HG02759 (cell line): ENCODE measurements at regions not wholly inside any gene's neighbourhood (a gene's known extent, or its start where the extent isn't known, plus 50 kb on each side); places are given as distances from the start of the nearest gene placed in this dataset.

ENCODE experiments used
- ATAC-seq: cut with Tn5 transposase; IDR thresholded peaks from one replicate; pipeline ENCODE4 v1.9.1; 2021; ENCODE audit warnings: mild to moderate bottlenecking, moderate library complexity; ENCODE audit not compliant: unreplicated experiment

DNA sequence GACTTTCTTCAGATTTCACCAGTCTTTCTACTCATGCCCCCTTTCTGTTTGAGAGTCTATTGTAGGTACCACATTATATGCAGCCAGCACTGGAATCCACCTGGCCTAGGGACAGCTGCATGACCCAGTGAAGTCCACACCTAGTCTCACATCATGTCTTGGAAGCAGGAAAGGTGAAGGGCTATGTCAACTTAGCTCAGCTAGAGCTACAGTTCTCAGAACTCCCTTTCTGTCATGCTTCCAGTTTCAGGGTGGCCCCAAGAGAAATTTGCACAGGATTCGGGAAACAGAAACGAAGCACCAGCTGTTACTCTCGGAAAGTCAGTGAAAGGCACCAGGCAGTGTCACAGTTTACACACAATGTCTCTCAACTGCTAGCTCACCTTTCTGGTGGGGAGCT, 51.6 kb upstream of the NLRP1 start:
- no peak for ATAC-seq

DNA sequence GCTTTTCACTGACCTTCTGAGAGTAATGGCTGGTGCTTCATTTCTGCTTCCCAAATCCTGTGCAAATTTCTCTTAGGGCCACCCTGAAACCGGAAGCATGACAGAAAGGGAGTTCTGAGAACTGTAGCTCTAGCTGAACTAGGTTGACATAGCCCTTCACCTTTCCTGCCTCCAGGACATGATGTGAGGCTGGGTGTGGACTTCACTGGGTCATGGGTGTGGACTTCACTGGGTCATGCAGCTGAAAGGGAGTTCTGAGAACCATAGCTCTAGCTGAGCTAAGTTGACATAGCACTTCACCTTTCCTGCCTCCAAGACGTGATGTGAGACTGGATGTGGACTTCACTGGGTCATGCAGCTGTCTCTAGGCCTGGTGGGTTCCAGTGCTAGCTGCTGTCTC, 54.3 kb upstream of the NLRP1 start:
- ATAC-seq = no peak

DNA sequence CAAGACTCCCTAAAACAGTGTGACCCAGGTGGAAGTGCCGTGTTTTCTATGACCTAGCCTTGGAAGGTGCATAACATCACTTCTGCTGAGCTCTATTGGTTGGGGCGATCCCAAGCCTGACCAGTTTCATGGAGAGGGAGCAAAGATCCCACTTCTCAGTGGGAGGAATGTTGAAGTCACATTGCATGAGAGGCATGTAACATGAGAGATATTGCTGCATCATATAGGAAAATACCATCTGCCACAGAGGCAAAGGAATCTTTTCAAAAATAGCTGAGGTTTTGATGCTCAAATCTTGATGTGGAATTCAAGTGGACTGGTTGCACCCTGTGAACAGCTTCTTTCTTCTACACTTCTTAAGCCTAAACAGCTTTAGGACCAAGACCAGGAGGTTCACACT, 56.4 kb upstream of the NLRP1 start:
- ATAC-seq = no peak

GRCh38 chr17:5642752-5643151, 58.4 kb upstream of the NLRP1 start:
- ATAC-seq = no peak

DNA sequence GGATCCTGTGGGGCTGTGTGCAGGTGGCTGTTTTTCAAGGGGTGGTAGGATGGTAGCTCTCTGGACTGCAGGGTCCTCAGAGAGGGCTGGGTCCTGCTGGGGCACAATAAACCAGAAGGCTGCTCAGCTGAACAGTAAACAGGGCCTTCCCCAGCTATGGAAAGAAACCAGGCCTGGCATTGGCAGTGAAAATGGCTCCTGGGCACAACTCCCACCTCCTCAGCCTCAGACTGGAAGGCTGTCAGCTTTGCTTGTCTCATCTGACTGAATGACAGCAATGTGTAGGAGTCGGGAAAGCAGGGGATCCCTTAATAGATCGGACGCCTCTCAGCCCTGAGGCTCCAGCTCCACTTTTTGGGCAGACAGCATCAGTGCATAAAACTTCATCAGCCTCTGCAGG, 59.8 kb upstream of the NLRP1 start:
- no peak for ATAC-seq

DNA sequence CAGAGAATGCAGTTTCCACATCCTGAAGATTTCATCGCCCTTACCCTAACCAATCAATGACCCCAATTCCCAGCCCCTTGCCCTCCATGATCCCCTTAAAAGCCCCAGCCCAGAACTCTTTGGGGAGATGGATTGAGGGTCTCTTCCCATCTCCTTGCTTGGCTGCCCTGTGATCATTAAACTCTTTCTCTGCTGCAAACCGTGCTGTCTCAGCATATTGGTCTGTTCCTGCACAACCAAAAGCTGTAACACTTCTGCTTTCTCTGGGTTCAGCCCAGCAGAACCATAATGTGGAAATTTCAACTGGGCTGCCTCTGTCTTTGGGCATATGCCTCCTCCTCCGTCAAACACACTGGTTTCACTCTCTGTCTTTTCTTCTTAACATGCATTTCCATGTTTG, 67.0 kb upstream of the NLRP1 start:
- ATAC-seq = no peak

DNA sequence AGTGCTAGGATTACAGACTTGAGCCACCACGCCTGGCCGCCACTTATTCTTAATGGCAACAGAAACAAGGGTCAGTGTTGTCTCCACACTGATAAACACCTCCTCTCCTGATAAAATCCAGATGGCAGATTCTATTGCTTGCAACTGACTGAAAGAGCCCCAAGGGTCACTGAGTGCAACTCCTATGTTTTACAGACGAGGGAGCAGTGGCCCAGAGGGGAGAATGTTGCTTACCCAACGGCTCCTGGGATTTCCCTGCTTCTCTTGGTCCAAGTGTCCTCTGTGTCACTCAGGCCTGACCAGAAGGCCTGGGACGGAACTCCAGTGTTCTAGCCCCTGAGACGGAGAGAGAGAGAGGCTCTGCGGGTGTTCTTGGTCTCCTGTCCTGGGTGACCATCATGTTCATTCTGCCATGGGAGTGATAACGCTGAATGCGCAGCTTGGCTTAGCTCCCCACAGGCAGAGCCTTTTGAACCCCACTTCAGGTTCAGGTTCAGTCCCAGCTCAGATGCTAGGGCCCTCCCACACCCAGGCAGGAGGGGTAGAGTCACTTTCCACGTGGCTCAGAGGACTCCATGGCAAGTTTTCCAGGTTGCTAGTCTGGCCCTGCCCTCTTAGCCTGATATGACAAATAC, 77.3 kb upstream of the NLRP1 start:
- ATAC-seq = no peak

DNA sequence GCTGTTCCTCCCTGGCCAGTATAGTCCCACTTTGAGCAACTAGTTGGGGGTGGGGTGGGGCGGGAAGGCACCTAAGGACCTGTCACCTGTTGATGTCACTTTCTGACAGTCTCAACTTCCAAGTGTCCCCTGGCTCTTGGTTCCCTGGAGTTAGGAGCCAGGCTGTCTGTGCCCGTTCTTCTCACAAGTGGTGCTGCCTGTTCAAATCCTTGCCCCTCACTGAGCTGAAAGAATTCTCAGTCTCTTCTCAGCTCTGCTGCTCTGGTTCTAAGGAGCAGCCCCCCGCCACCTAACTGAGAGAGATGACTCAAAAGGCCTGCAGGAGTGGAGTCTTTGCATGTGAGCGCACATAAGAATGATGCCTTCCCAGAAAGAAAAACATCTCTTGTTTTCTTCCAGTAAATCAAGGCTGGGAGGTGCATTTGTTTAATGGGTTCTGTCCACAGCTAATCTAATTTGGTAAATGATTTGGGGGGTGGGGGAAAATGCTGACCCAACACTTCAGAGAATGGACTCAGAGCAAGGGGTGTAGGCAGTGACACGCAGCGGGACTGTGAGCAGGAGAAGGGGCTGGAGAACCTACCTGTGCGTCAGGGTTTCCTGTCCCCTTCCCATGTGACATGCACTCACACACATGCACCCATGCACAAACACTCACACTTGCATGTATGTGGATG, 78.2 kb upstream of the NLRP1 start:
- no peak for ATAC-seq

DNA sequence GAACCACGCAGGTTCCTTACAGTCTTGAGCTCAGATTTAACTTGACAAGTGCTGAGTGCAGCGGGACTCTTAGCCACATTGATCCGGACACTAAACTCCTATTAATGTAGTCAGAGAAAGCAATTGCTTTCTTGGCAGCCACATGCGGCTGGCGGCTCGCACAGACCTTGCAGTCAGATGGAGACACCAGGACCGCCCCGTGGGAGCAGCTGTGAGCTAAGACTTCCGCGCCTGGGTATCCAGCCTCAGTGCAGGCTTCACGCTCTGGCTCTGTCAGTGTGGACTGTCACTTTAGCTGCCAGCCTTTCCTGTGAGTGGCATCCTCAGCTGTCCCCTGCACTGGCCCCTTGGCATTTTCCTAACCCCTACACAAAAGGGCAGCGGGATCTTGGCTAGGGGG, 80.9 kb upstream of the NLRP1 start:
- no peak for ATAC-seq

GRCh38 chr17:5667871-5668270, 83.6 kb upstream of the NLRP1 start:
- ATAC-seq = no peak

GRCh38 chr17:5668557-5669138, 84.3 kb upstream of the NLRP1 start:
- ATAC-seq = no peak

GRCh38 chr17:5669191-5669590, 84.9 kb upstream of the NLRP1 start:
- ATAC-seq = no peak

DNA sequence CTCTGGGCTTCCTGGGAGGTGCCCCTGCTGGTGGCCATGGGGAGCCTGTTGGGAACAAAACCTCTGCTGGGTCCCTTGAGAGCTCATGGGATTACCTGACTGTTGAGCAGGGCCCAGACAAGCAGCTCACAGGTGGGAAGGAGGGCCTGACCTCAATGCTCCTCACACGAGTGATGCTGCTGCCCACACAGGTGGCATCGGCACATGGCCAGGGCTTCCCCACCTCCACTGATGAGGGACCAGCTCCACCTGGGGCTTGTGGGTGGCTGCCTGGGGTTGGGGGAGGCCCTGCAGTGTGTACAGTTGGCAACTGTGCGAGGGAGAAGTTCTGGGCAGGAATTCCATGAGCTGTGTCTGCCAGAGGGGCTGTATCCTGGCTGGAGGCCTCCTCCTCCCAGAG, 87.8 kb upstream of the NLRP1 start:
- no peak for ATAC-seq

GRCh38 chr17:5672815-5673430, 88.6 kb upstream of the NLRP1 start:
- ATAC-seq = no peak

DNA sequence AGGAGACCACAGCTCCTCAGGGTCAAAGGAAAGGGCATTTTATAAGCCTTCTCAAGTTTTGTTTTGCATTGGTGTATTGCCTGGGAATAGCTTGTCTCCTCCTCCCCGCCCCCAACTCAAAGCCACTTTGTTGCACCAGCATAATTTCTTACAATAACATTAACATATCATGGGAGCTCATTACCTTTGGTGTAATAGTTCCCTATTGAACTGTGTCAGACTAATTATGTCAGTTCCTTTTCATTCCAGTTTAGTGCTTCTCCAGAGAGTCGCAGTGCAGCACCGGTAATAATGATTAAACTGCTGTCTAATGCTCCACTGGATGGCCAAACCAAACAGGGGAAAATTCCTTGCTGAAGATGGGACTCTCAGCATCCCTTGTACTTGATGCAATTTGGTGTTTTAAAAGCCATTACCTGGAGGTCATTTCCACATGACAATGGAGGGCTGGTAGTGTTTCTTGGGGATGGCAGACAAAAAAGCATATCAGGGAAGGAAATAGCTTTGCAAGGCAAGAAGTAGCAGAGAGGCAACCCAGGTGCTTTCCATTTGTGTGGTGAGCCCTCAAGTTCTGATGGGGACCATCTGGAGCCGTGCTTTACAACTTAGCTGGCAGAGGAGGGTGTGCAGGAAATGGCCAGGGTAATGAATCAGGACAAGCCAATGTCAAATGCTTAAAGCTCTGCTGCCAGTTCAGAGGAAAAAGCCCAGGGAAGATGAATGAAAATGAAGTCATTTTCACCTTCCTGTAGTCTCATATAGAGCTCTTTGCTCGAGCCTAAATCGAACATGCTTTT, 91.5 kb upstream of the NLRP1 start:
- no peak for ATAC-seq

DNA sequence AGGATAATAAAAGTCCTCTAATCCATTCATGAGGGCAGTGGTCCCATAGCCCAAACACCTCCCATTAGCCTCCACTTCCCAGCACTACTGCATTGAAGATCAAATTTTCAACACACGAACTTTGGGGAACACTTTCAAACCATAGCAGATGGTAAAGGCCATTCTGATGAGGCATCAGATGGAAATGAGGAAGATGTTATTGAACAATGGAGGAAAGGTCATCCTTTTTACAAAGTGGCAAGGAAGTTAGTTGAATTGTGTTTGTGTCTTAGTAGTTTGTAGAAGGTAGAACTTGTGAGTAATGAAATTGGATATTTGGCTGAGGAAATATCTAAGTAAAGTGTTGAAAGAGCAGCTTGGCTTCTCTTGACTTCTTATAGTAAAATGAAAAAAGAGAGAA, 93.3 kb upstream of the NLRP1 start:
- no peak for ATAC-seq

GRCh38 chr17:5678171-5678570, 93.9 kb upstream of the NLRP1 start:
- no peak for ATAC-seq

DNA sequence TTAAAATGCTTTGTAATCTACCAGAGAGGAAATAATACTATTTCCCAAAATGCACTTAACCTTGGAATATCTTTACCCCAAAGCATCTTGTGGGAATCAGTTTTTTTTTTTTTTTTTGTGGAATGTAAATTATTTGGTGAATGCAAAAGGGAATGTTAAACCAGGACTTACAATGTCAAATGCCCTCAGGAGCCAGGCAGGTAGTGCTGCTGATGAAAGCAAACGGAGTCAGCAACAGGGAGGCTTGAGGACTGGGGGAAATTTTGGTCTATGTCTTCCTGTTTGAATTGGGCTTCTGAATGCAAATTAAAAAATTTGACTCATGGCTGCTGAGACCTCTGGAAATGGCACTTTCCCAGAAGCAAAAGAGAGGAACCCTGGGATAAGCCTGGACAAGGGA, 96.5 kb upstream of the NLRP1 start:
- ATAC-seq = no peak

GRCh38 chr17:5683241-5683640, 98.9 kb upstream of the NLRP1 start:
- ATAC-seq = no peak

DNA sequence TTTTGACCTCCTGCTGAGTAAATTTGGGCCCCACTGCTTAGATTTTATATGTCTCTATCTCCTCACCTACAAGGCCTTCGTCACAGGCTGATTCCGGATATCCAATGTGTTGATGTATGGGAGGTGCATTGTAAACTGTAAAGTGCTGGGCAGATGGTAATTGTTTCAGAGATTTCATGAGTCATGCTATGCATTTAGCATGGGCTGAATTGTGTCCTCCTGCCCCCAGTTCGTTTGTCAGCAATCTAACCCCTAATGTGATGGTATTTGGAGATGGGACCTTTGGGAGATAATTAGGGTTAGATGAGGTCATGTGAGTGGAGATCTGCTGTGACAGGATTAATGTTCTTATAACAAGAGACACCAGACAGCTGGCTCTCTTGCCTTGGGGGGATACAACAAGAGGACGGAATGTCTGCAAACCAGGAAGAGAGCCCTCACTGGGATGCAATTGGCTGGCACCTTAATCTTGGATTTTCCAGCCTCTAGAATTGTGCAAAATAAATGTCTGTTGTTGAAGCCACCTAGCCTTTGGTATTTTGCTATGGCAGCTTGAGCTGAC, 101.8 kb upstream of the NLRP1 start:
- no peak for ATAC-seq

DNA sequence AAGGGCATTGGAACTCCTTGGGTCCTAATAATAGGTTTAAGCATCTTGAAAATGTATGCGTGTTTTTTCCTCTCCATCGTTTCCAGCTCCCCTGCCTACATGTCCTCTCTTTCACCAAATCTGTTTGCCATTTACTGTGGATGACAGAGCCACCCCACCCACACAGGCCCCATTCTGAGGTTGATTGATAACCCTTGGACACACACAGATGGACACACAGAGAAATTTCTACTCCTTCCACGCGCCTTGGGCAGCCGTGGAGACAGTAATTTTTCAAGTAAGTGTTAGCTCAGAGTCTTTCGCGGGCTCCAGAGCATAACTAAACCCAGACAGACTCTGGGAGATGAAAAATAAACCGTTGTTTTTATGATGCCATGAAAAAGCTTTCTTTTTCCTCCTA, 103.3 kb upstream of the NLRP1 start:
- no peak for ATAC-seq
